ENCODE measurements at regions not wholly inside any gene's neighbourhood (a gene's known extent, or its start where the extent isn't known, plus 50 kb on each side); places are given as distances from the start of the nearest gene placed in this dataset.

DNA sequence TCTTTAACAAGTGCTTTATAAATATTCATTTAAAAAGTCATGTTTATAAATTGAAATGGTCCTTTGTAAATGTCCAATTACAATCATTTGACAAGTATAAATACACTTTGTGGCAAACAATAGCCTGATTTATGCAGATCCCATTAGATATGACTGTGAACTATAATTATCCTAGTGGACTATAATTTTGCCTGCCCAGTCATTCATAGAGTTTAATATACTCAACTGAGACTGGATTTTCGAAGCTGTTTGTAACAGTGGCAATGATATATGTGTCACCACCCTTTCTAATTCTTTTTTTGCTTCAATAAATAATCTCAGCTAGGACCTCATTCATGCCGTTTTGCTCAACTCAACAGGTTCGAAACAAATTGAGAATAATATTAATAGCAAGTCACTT lies 732.0 kb downstream of the PCDH18 start:
- TF ChIP-seq, protein P1, sequence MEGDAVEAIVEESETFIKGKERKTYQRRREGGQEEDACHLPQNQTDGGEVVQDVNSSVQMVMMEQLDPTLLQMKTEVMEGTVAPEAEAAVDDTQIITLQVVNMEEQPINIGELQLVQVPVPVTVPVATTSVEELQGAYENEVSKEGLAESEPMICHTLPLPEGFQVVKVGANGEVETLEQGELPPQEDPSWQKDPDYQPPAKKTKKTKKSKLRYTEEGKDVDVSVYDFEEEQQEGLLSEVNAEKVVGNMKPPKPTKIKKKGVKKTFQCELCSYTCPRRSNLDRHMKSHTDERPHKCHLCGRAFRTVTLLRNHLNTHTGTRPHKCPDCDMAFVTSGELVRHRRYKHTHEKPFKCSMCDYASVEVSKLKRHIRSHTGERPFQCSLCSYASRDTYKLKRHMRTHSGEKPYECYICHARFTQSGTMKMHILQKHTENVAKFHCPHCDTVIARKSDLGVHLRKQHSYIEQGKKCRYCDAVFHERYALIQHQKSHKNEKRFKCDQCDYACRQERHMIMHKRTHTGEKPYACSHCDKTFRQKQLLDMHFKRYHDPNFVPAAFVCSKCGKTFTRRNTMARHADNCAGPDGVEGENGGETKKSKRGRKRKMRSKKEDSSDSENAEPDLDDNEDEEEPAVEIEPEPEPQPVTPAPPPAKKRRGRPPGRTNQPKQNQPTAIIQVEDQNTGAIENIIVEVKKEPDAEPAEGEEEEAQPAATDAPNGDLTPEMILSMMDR (IDR thresholded peaks at IDR 0.05) = no peak
- no peak for TF ChIP-seq POLR2AphosphoS5 (IDR thresholded peaks at IDR 0.05; ENCODE audit: low read depth, low read length)
- TF ChIP-seq, protein P2, sequence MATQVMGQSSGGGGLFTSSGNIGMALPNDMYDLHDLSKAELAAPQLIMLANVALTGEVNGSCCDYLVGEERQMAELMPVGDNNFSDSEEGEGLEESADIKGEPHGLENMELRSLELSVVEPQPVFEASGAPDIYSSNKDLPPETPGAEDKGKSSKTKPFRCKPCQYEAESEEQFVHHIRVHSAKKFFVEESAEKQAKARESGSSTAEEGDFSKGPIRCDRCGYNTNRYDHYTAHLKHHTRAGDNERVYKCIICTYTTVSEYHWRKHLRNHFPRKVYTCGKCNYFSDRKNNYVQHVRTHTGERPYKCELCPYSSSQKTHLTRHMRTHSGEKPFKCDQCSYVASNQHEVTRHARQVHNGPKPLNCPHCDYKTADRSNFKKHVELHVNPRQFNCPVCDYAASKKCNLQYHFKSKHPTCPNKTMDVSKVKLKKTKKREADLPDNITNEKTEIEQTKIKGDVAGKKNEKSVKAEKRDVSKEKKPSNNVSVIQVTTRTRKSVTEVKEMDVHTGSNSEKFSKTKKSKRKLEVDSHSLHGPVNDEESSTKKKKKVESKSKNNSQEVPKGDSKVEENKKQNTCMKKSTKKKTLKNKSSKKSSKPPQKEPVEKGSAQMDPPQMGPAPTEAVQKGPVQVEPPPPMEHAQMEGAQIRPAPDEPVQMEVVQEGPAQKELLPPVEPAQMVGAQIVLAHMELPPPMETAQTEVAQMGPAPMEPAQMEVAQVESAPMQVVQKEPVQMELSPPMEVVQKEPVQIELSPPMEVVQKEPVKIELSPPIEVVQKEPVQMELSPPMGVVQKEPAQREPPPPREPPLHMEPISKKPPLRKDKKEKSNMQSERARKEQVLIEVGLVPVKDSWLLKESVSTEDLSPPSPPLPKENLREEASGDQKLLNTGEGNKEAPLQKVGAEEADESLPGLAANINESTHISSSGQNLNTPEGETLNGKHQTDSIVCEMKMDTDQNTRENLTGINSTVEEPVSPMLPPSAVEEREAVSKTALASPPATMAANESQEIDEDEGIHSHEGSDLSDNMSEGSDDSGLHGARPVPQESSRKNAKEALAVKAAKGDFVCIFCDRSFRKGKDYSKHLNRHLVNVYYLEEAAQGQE (IDR thresholded peaks at IDR 0.05; ENCODE audit: insufficient read depth in 1 of 2, low read depth in 2 of 2, low read length in 1 of 2) = no peak

Measured in Panc1 (cell line).